ENCODE measurements at regions not wholly inside any gene's neighbourhood (a gene's known extent, or its start where the extent isn't known, plus 50 kb on each side); places are given as distances from the start of the nearest gene placed in this dataset.

GRCh38 chr17:33499040-33499439 is 205.9 kb upstream of the ASIC2 start:
- no peaks in the 10 kb centered on the region for H3K9me3 Mint-ChIP-seq
- no peaks in the 10 kb centered on the region for H3K36me3 Mint-ChIP-seq (ENCODE audit: low read depth)
- H3K4me3 Mint-ChIP-seq = no peak overlapping the region
- intact Hi-C loops (cut with micrococcal nuclease) = no loop called here
- H3K27ac Mint-ChIP-seq = no peak overlapping the region
- H3K27me3 Mint-ChIP-seq = no peaks in the 10 kb centered on the region
- H3K4me1 Mint-ChIP-seq (ENCODE audit: low read depth) = no peaks in the 10 kb centered on the region

- no peaks in the 10 kb centered on the region for H3K9me3 Mint-ChIP-seq
- H3K4me3 Mint-ChIP-seq = no peak overlapping the region
- intact Hi-C loops (cut with micrococcal nuclease) = no loop called here
- no peaks in the 10 kb centered on the region for H3K36me3 Mint-ChIP-seq (ENCODE audit: low read depth)
- no peak overlapping the region for H3K27ac Mint-ChIP-seq
- no peaks in the 10 kb centered on the region for H3K4me1 Mint-ChIP-seq (ENCODE audit: low read depth)
- H3K27me3 Mint-ChIP-seq = no peaks in the 10 kb centered on the region
Measured at GRCh38 chr17:33500151-33500550, 207.1 kb upstream of the ASIC2 start.

GRCh38 chr17:33501185-33501584 is 208.1 kb upstream of the ASIC2 start:
- Mint-ChIP-seq H3K4me1 (ENCODE audit: low read depth) (no peaks in the 10 kb centered on the region), H3K36me3 (ENCODE audit: low read depth) (no peaks in the 10 kb centered on the region), H3K4me3 (no peak overlapping the region), H3K27me3 (peaks cover 5% of the 10 kb centered on the region), H3K27ac (no peak overlapping the region), H3K9me3 (no peaks in the 10 kb centered on the region)
- intact Hi-C loops (cut with micrococcal nuclease) = no loop called here

- H3K27ac Mint-ChIP-seq = no peak overlapping the region
- no peak overlapping the region for H3K4me3 Mint-ChIP-seq
- H3K36me3 Mint-ChIP-seq (ENCODE audit: low read depth) = no peaks in the 10 kb centered on the region
- H3K9me3 Mint-ChIP-seq = no peaks in the 10 kb centered on the region
- no peaks in the 10 kb centered on the region for H3K4me1 Mint-ChIP-seq (ENCODE audit: low read depth)
- intact Hi-C loops (cut with micrococcal nuclease) = no loop called here
- H3K27me3 Mint-ChIP-seq = peaks cover 17% of the 10 kb centered on the region
Measured at GRCh38 chr17:33504571-33504970, 211.5 kb upstream of the ASIC2 start.

- no peak overlapping the region for H3K27ac Mint-ChIP-seq
Measured at GRCh38 chr17:33506889-33507650, 214.0 kb upstream of the ASIC2 start.

DNA sequence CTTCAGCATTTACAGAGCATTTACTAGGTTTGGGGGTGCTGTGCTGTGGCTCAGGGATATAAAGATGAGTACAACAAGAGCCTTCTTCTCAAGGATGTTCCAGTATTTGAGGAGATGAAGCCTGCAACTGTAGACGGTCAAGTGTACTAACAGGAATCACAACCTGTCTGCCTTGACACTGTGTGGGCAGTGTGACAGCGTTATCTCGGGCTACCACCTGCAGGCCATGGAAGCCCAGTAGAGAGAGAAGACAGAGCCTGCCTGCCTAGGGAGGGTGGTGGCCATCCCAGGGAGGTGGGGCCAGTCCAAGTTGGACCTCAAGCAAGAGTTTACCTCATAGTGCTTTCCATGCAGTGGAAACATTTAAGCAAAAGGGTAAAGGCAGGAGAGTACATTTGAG is 215.1 kb upstream of the ASIC2 start:
- intact Hi-C loops (cut with micrococcal nuclease) = no loop called here

More at GRCh38 chr17:33506889-33507650, 214.0 kb upstream of the ASIC2 start:
- Mint-ChIP-seq H3K9me3 (no peaks in the 10 kb centered on the region), H3K4me3 (no peak overlapping the region), H3K36me3 (ENCODE audit: low read depth) (no peaks in the 10 kb centered on the region), H3K27me3 (peaks cover 17% of the 10 kb centered on the region), H3K4me1 (ENCODE audit: low read depth) (no peaks in the 10 kb centered on the region)
- intact Hi-C loops (cut with micrococcal nuclease) = no loop called here

GRCh38 chr17:33509331-33509730 is 216.2 kb upstream of the ASIC2 start:
- intact Hi-C loops (cut with micrococcal nuclease) = no loop called here
- Mint-ChIP-seq H3K36me3 (ENCODE audit: low read depth) (no peaks in the 10 kb centered on the region), H3K27ac (no peak overlapping the region), H3K4me3 (no peak overlapping the region), H3K27me3 (peaks cover 17% of the 10 kb centered on the region), H3K9me3 (no peaks in the 10 kb centered on the region), H3K4me1 (ENCODE audit: low read depth) (no peaks in the 10 kb centered on the region)

More for the DNA sequence above, 215.1 kb upstream of the ASIC2 start:
- H3K27ac Mint-ChIP-seq = no peak overlapping the region
- H3K4me1 Mint-ChIP-seq (ENCODE audit: low read depth) = no peaks in the 10 kb centered on the region
- H3K27me3 Mint-ChIP-seq = peaks cover 17% of the 10 kb centered on the region
- H3K4me3 Mint-ChIP-seq = no peak overlapping the region
- H3K36me3 Mint-ChIP-seq (ENCODE audit: low read depth) = no peaks in the 10 kb centered on the region
- no peaks in the 10 kb centered on the region for H3K9me3 Mint-ChIP-seq

- Mint-ChIP-seq H3K27ac (no peak overlapping the region), H3K4me1 (ENCODE audit: low read depth) (no peaks in the 10 kb centered on the region), H3K36me3 (ENCODE audit: low read depth) (no peaks in the 10 kb centered on the region), H3K9me3 (no peaks in the 10 kb centered on the region), H3K4me3 (no peak overlapping the region), H3K27me3 (peaks cover 11% of the 10 kb centered on the region)
- intact Hi-C loops (cut with micrococcal nuclease) = no loop called here
Measured at GRCh38 chr17:33511670-33512069, 218.6 kb upstream of the ASIC2 start.

DNA sequence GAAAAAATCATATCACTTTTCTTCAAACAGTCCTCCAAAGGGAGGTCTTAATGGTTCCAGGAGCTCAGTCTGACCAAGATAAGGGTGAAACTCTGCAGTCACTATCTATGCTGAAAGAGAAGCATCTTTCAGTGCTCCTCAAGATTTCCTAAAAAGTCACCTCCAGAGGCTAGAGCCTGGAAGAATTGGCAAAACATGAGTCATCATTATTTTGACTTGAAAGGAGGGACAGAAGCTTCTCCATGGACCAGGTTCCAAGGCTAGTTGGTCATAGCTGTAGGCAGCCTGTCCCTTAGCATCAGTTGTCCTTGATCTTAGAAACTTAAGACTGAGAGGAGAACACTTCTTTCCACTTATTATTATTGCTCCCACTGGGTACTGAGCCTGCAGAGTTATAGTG is 219.0 kb upstream of the ASIC2 start:
- Mint-ChIP-seq H3K36me3 (ENCODE audit: low read depth) (no peaks in the 10 kb centered on the region), H3K27me3 (peaks cover 6% of the 10 kb centered on the region), H3K27ac (no peak overlapping the region), H3K4me3 (no peak overlapping the region), H3K9me3 (no peaks in the 10 kb centered on the region), H3K4me1 (ENCODE audit: low read depth) (no peaks in the 10 kb centered on the region)
- intact Hi-C loops (cut with micrococcal nuclease) = no loop called here

DNA sequence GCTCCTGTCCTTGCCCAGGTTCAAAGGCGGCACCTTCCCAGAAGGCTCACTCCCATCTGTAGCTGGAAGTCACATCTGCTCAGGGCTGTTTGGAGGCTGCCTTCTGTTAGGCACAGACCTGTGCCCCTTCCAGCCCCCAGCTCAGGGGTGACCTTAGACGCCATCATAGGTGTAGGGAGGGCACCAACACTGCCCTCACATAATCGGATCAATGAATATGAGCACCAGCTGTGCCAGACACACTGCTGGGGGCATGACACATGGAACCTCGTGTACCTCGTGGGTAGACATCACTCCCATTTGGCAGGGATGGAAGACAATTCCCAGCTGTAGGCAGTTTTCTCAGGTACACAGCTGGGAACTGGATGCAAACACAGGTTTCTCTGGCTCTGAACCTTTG is 220.7 kb upstream of the ASIC2 start:
- Mint-ChIP-seq H3K4me3 (no peak overlapping the region), H3K4me1 (ENCODE audit: low read depth) (no peaks in the 10 kb centered on the region), H3K9me3 (no peaks in the 10 kb centered on the region), H3K36me3 (ENCODE audit: low read depth) (no peaks in the 10 kb centered on the region), H3K27me3 (peaks cover 1% of the 10 kb centered on the region), H3K27ac (no peak overlapping the region)
- intact Hi-C loops (cut with micrococcal nuclease) = no loop called here

DNA sequence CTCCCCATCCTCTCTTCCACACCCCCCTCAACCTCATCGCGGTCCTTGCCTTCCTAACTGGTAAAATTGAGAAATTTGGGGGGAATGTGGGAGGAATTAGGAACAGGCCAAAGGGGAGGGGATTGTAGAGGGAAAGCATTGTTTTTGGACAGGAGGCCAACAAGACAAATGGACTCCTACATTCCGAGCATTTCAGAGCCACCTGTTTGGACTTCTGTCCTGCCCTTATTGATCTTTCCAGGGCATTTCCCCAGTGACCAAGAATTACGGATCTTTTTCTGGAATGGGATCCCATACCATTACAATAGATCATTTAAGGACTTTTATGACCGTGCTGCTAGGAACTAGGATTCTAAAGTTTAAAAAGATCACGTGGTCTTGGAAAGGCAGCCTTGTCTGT is 221.3 kb upstream of the ASIC2 start:
- H3K36me3 Mint-ChIP-seq (ENCODE audit: low read depth) = no peaks in the 10 kb centered on the region
- no peak overlapping the region for H3K27ac Mint-ChIP-seq
- intact Hi-C loops (cut with micrococcal nuclease) = no loop called here
- H3K4me3 Mint-ChIP-seq = no peak overlapping the region
- H3K27me3 Mint-ChIP-seq = peaks cover under 1% of the 10 kb centered on the region
- H3K9me3 Mint-ChIP-seq = no peaks in the 10 kb centered on the region
- no peaks in the 10 kb centered on the region for H3K4me1 Mint-ChIP-seq (ENCODE audit: low read depth)

GRCh38 chr17:33515974-33516373 is 222.9 kb upstream of the ASIC2 start:
- H3K27ac Mint-ChIP-seq = no peak overlapping the region
- H3K4me3 Mint-ChIP-seq = no peak overlapping the region
- H3K4me1 Mint-ChIP-seq (ENCODE audit: low read depth) = no peaks in the 10 kb centered on the region
- H3K27me3 Mint-ChIP-seq = no peaks in the 10 kb centered on the region
- H3K9me3 Mint-ChIP-seq = no peaks in the 10 kb centered on the region
- intact Hi-C loops (cut with micrococcal nuclease) = no loop called here
- no peaks in the 10 kb centered on the region for H3K36me3 Mint-ChIP-seq (ENCODE audit: low read depth)

- Mint-ChIP-seq H3K27me3 (no peaks in the 10 kb centered on the region), H3K4me3 (no peak overlapping the region), H3K36me3 (ENCODE audit: low read depth) (no peaks in the 10 kb centered on the region), H3K27ac (no peak overlapping the region), H3K9me3 (no peaks in the 10 kb centered on the region), H3K4me1 (ENCODE audit: low read depth) (no peaks in the 10 kb centered on the region)
- intact Hi-C loops (cut with micrococcal nuclease) = no loop called here
Measured at GRCh38 chr17:33516645-33517044, 223.6 kb upstream of the ASIC2 start.

- H3K27me3 Mint-ChIP-seq = no peaks in the 10 kb centered on the region
- H3K4me1 Mint-ChIP-seq (ENCODE audit: low read depth) = no peaks in the 10 kb centered on the region
- H3K4me3 Mint-ChIP-seq = no peak overlapping the region
- no peaks in the 10 kb centered on the region for H3K9me3 Mint-ChIP-seq
- no peak overlapping the region for H3K27ac Mint-ChIP-seq
- H3K36me3 Mint-ChIP-seq (ENCODE audit: low read depth) = no peaks in the 10 kb centered on the region
- intact Hi-C loops (cut with micrococcal nuclease) = no loop called here
Measured at GRCh38 chr17:33517746-33518145, 224.7 kb upstream of the ASIC2 start.

GRCh38 chr17:33519692-33520091 is 226.6 kb upstream of the ASIC2 start:
- H3K4me3 Mint-ChIP-seq = no peak overlapping the region

More at GRCh38 chr17:33519692-33520091, 226.6 kb upstream of the ASIC2 start:
- H3K9me3 Mint-ChIP-seq = no peaks in the 10 kb centered on the region
- no peak overlapping the region for H3K27ac Mint-ChIP-seq
- intact Hi-C loops (cut with micrococcal nuclease) = loop anchor here (5.0 kb wide), 1 partner anchor 233 kb away; no protein-coding TSS in a partner anchor
- peaks cover 3% of the 10 kb centered on the region for H3K27me3 Mint-ChIP-seq
- H3K4me1 Mint-ChIP-seq (ENCODE audit: low read depth) = no peaks in the 10 kb centered on the region
- H3K36me3 Mint-ChIP-seq (ENCODE audit: low read depth) = no peaks in the 10 kb centered on the region

Data from dendritic cell treated with granulocyte-macrophage colony-stimulating factor and Interleukin-4, amounts not matched to agents 40 ng/mL and 50 ng/mL, for 4 days (primary cell).